Heart left ventricle (tissue), 13 donors: ENCODE measurements at regions not wholly inside any gene's neighbourhood (a gene's known extent, or its start where the extent isn't known, plus 50 kb on each side); places are given as distances from the start of the nearest gene placed in this dataset.

Experiments
- POLR2A ChIP-seq, 2 donors: fragments of 450-650 bp; IDR thresholded peaks; one replicate each; pipeline ENCODE4 v1.6.1; 2017; ENCODE audit warnings: antibody characterized with exemption in 2 of 2, mild to moderate bottlenecking in 2 of 2, moderate library complexity in 2 of 2
- TF ChIP-seq, protein P1 (sequence below), 12 donors: fragments of 200-600 bp; sonication (generic) in 4 of 12; IDR thresholded peaks; one replicate each; pipeline versions ENCODE4 v1.5.0 to v1.8.0; 2018 to 2022; ENCODE audit warnings: antibody characterized with exemption in 12 of 12, mild to moderate bottlenecking in 5 of 12
- donor health status: ischemic (EF 13 %, LVEDD 7.1; RV severe dilation, severe dysfunction).
- donor health status: DM: no; HTN: yes; CAD: no.
- donor health status: DM: no; HTN: no; CAD: no.
- donor health status: ischemic (EF 25% LVEDD 6.9; RV normal size, moderate dysfunction).
- donor health status: ischemic (EF 25% LVEDD 5.7; RV mildly dilated, moderate dysfunction).
- donor health status: ischemic (EF 35%, LVEDD 5.7; RV mildly dilated, moderate dysfunction).
- donor health status: nonischemic (EF 11% LVEDD 7.7; RV severe dilation, severe dysfunction).
- donor health status: DM: yes; HTN: yes; CAD: no.
- donor health status: PGD.
- donor health status: ischemic (EF 29% LVEDD 5.4; RV normal size, mild dysfunction).
- donor health status: nonischemic (EF 23%, LVEDD 6.1; RV moderate dilation, normal function).

GRCh38 chr1:99445486-99445885, 181.2 kb downstream of the PLPPR4 start:
- TF ChIP-seq, protein P1, sequence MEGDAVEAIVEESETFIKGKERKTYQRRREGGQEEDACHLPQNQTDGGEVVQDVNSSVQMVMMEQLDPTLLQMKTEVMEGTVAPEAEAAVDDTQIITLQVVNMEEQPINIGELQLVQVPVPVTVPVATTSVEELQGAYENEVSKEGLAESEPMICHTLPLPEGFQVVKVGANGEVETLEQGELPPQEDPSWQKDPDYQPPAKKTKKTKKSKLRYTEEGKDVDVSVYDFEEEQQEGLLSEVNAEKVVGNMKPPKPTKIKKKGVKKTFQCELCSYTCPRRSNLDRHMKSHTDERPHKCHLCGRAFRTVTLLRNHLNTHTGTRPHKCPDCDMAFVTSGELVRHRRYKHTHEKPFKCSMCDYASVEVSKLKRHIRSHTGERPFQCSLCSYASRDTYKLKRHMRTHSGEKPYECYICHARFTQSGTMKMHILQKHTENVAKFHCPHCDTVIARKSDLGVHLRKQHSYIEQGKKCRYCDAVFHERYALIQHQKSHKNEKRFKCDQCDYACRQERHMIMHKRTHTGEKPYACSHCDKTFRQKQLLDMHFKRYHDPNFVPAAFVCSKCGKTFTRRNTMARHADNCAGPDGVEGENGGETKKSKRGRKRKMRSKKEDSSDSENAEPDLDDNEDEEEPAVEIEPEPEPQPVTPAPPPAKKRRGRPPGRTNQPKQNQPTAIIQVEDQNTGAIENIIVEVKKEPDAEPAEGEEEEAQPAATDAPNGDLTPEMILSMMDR (IDR thresholded peaks at IDR 0.05): no peak
- no peak for TF ChIP-seq POLR2A (IDR thresholded peaks at IDR 0.05)
